GM19467 (cell line): ENCODE measurements at regions not wholly inside any gene's neighbourhood (a gene's known extent, or its start where the extent isn't known, plus 50 kb on each side); places are given as distances from the start of the nearest gene placed in this dataset.
A peak's percentile ranks its signal among the peaks of the same experiment; 100 is the strongest.

Source experiments
- ATAC-seq: cut with Tn5 transposase; IDR thresholded peaks from one replicate; pipeline ENCODE4 v1.9.1; 2021; ENCODE audit warnings: mild to moderate bottlenecking, moderate library complexity; ENCODE audit not compliant: unreplicated experiment

GRCh38 chr5:112653638-112654205 lies 84.0 kb upstream of the APC start:
- ATAC-seq: no peak

DNA sequence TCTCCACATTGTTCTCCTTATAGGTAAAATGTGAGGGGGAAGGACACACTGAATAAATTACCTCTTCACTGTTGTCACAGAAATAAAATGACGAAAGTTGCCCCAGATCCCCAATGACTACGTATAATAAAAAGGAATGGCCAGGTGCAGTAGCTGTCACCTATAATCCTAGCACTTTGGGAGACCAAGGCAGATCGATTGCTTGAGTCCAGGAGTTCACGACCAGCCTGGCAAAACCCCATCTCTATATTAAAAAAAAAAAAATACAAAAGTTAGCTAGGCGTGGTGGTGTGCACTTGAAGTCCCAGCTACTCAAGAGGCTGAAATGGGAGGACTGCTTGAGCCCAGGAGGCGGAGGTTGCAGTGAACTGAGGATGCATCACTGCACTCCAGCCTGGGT lies 82.2 kb upstream of the APC start:
- no peak for ATAC-seq

DNA sequence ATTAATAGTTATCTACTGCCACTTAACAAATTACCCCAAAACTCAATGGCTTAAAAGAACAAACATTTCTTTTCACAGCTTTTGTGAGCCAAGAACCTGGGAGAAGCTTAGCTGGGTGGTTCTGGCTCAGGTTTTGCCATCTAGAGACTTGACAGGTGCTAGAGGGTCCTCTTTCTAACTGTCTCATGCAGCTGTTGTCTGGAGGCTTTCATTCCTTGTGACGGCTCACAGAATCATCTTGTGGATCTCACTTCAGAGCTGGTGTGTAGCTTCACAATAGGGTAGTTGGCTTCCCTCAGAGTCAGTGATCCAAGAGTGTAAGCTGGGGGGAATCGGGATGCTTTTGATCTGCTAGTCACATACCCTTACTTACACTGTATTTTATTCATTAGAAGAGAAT lies 81.2 kb upstream of the APC start:
- ATAC-seq: no peak

- ATAC-seq: no peak
Measured at GRCh38 chr5:112657804-112658203, 79.9 kb upstream of the APC start.

DNA sequence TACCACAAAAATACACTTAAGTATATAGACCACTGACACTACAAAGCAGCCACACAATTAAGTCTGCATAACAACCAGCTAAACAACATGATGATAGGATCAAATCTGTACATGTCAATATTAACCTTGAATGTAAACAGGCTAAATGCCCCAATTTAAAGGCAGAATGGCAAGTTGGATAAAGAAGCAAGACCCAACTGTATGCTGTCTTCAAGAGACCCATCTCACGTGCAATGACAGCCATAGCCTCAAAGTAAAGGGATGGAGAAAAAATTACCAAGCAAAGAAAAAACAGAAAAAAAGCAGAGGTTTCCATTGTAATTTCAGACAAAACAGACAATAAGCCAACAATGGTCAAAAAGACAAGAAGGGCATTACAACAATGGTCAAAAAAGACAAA lies 77.3 kb upstream of the APC start:
- no peak for ATAC-seq

- no peak for ATAC-seq
Measured at GRCh38 chr5:112663146-112663545, 74.5 kb upstream of the APC start.

DNA sequence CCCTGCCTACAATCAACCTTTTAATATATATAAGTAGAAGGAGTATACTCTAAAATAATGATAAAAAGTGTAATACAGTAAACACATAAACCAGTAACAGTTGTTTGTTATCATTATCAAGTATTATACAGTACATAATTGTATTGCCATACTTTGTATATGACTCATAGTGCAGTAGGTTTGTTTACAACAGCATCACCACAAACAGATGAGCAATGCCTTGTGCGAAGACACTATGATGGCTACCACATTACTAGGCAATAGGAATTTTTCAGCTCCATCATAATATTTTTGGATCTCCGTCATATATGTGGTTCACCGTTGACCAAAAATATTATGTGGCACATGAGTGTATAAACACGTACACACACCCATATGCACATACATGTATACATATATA lies 69.7 kb upstream of the APC start:
- no peak for ATAC-seq

- no peak for ATAC-seq
Measured at GRCh38 chr5:112668911-112669310, 68.8 kb upstream of the APC start.

DNA sequence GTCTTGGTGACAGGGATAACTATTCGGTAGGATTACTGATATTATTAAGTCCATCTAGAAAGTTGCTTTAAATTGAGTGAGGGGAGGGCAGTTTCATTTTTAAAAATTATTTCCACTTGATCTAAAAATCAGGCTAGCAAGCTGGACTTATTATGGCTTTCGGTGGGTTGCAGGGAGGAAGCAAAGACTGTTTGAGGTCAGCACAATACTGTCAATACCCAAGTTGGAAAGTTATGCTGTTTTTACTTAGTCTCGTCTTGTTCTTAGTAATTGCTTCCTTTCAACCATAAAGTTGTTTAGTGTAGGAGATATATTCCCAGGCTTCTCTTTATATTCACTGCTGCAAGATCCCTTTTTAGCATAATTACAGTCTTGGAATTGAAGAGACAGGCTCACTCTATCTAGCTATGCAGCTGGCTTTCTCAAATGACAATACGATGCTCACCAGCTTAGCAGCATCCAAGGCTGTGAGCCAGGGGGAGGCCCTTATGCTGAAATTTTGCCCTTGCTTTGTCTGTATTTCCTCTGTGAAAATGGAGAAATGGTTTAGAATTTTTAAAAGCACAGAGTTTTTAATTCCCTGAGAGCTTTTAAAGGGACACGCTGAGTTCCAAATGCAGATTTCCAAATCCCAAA lies 68.2 kb upstream of the APC start:
- ATAC-seq: no peak

DNA sequence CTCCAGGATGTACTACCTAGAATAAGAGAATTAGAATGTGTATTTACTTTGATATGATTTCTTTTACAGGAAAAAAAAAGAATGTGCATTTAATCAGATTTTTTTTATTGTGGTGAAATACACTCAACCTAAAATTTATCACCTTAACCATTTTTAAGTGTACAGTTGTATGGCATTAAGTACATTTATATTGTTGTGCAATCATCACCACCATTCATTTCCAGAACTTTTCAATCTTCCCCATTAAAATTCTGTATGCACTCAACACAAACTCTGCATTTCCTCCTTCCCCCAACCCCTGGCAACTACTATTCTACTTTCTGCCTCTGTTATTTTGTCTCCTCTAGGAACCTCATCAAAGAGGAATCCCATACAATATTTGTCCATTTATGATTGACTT lies 66.0 kb upstream of the APC start:
- ATAC-seq: no peak

GRCh38 chr5:112681481-112681908 lies 56.2 kb upstream of the APC start:
- peak; percentile 67 for ATAC-seq

GRCh38 chr5:112682621-112683061 lies 55.0 kb upstream of the APC start:
- ATAC-seq: no peak

DNA sequence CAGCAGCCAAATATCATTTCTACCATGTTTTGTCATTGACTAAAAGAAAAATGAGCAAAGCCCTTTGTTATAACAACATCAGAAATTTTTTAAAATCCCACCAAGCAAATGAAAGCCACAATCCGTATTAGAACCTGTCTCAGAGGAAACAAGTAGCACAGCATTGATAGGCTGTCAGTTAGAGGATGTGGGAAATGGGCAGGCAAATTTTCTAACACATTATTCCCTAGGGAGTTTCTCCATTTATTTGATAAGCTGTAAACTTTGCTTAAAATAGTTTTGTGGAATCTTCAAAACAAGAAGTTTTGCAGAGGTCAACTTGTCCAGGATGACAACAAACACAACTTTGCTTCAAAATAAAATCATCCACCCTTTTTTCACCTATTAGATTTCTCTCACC lies 53.6 kb upstream of the APC start:
- ATAC-seq: no peak

- no peak for ATAC-seq
Measured at GRCh38 chr5:112684737-112685136, 52.9 kb upstream of the APC start.

DNA sequence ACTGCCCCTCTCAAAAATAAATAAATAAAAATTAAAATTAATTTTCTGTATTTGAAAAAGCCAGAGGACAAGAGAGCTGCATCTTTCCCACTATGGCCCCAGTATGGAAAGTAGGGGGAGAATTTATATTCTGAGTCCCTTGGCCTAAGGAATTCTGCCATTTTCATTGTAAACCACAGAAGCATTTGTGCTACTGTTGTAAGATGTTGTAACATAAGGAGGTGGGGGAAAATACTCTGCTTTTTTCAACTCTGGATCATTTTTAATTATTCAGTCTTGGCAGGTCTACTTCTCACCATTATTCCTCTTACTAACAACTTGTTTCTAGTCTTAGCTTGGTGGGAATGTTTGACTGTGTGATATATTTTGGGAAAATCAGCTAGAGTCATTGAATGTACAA lies 52.3 kb upstream of the APC start:
- ATAC-seq: no peak

- ATAC-seq: no peak
Measured at GRCh38 chr5:112685931-112686330, 51.8 kb upstream of the APC start.

DNA sequence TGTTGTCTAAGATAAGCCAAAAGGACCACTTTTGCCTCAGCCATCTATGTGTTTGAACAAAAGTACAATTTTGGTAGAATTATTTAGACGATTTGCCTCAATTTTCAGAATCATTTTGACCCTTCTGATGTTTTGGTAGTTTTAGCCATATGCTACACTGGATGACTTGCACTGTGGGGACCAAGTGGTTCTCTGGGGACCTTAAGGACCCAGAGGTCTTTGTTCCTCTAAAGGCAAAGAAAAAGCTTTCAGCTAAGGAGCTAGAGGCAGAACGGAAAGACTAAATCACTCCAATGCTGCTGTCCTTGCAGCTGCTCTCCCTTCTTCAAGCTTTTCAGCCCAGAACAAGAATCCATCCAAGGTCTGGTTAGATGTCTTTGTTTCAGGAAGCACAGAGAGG lies 51.0 kb upstream of the APC start:
- ATAC-seq: no peak

DNA sequence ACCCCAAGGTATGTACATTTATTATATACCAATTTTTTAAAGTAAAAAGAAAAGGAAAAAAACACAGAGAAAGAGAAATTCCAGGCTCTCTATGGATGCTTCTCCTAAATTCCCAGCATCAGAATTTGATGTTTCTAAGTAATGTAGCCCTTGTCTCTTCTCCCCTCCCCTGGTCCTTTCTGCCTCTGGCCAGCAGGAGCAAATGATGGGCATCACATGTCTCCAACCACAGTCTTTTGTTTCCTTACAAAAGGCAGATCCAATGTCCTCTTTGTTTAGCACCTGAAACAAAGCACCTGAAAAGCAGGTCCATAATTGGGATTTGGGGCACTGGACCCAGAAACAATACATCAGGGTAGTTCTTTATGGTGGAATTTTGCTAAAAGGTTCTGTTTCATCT lies 50.4 kb upstream of the APC start:
- ATAC-seq: no peak
